Fibroblast of upper back skin (primary cell): ENCODE measurements at regions not wholly inside any gene's neighbourhood (a gene's known extent, or its start where the extent isn't known, plus 50 kb on each side); places are given as distances from the start of the nearest gene placed in this dataset.

Experiments
- DNase-seq: peaks from one replicate; pipeline ENCODE4 v3.0.0-alpha.2; 2013

GRCh38 chr9:118321788-118322187, 617.6 kb downstream of the TLR4 start:
- no peak for DNase-seq

- DNase-seq: no peak
These were observed 620.5 kb downstream of the TLR4 start for GRCh38 chr9:118324706-118325105.

GRCh38 chr9:118325757-118326156, 621.6 kb downstream of the TLR4 start:
- no peak for DNase-seq

GRCh38 chr9:118326326-118326725, 622.1 kb downstream of the TLR4 start:
- no peak for DNase-seq

GRCh38 chr9:118330191-118330986, 626.2 kb downstream of the TLR4 start:
- peak; percentile 4 for DNase-seq

- peak; percentile 86 for DNase-seq
These were observed 627.4 kb downstream of the TLR4 start for GRCh38 chr9:118331622-118332045.

GRCh38 chr9:118336250-118336942, 632.2 kb downstream of the TLR4 start:
- no peak for DNase-seq

GRCh38 chr9:118336943-118337330, 632.7 kb downstream of the TLR4 start:
- DNase-seq: peak; percentile 55

GRCh38 chr9:118360036-118360435, 655.8 kb downstream of the TLR4 start:
- no peak for DNase-seq

- peak; percentile 61 for DNase-seq
These were observed 657.9 kb downstream of the TLR4 start for GRCh38 chr9:118362123-118362522.

GRCh38 chr9:118362596-118362995, 658.4 kb downstream of the TLR4 start:
- DNase-seq: peak; percentile 38

- peak; percentile 19 for DNase-seq
These were observed 660.3 kb downstream of the TLR4 start for GRCh38 chr9:118364266-118365106.

GRCh38 chr9:118366228-118366627, 662.0 kb downstream of the TLR4 start:
- no peak for DNase-seq

GRCh38 chr9:118367383-118367782, 663.2 kb downstream of the TLR4 start:
- DNase-seq: no peak

GRCh38 chr9:118384531-118385100, 680.4 kb downstream of the TLR4 start:
- DNase-seq: no peak

GRCh38 chr9:118395415-118395814, 691.2 kb downstream of the TLR4 start:
- DNase-seq: no peak

GRCh38 chr9:118401546-118401945, 697.3 kb downstream of the TLR4 start:
- DNase-seq: no peak

- DNase-seq: no peak
These were observed 710.5 kb downstream of the TLR4 start for GRCh38 chr9:118414676-118415075.

- peak; percentile 11 for DNase-seq
These were observed 714.8 kb downstream of the TLR4 start for GRCh38 chr9:118418887-118419565.

- DNase-seq: no peak
These were observed 715.5 kb downstream of the TLR4 start for GRCh38 chr9:118419676-118420075.

- no peak for DNase-seq
These were observed 718.3 kb downstream of the TLR4 start for GRCh38 chr9:118422508-118422907.

- DNase-seq: no peak
These were observed 718.8 kb downstream of the TLR4 start for GRCh38 chr9:118423021-118423420.
